GM19328 (cell line): ENCODE measurements at regions not wholly inside any gene's neighbourhood (a gene's known extent, or its start where the extent isn't known, plus 50 kb on each side); places are given as distances from the start of the nearest gene placed in this dataset.
"Not testable (repeated sequence)": the region's sequence is repeated elsewhere in the genome, so short reads cannot be mapped to it uniquely, and the experiment has no call there.

Experiments used
- ATAC-seq: cut with Tn5 transposase; IDR thresholded peaks from one replicate; pipeline ENCODE4 v1.9.1; 2021; ENCODE audit warnings: mild to moderate bottlenecking, moderate library complexity; ENCODE audit not compliant: unreplicated experiment

GRCh38 chr5:125225424-125225823 lies 479.0 kb upstream of the ZNF608 start:
- no peak for ATAC-seq

GRCh38 chr5:125226825-125227224 lies 480.4 kb upstream of the ZNF608 start:
- ATAC-seq: no peak

GRCh38 chr5:125227333-125228095 lies 481.1 kb upstream of the ZNF608 start:
- no peak for ATAC-seq

- ATAC-seq: no peak
Observed at GRCh38 chr5:125228363-125229070, 482.1 kb upstream of the ZNF608 start.

- no peak for ATAC-seq
Observed at GRCh38 chr5:125229556-125229955, 483.1 kb upstream of the ZNF608 start.

- ATAC-seq: no peak
Observed at GRCh38 chr5:125232779-125233230, 486.4 kb upstream of the ZNF608 start.

GRCh38 chr5:125233944-125234343 lies 487.5 kb upstream of the ZNF608 start:
- no peak for ATAC-seq

- ATAC-seq: no peak
Observed at GRCh38 chr5:125236007-125236406, 489.6 kb upstream of the ZNF608 start.

GRCh38 chr5:125236981-125237380 lies 490.5 kb upstream of the ZNF608 start:
- ATAC-seq: no peak

- ATAC-seq: no peak
Observed at GRCh38 chr5:125244531-125244930, 498.1 kb upstream of the ZNF608 start.

GRCh38 chr5:125245216-125245615 lies 498.8 kb upstream of the ZNF608 start:
- ATAC-seq: no peak

GRCh38 chr5:125249400-125249799 lies 503.0 kb upstream of the ZNF608 start:
- no peak for ATAC-seq

- no peak for ATAC-seq
Observed at GRCh38 chr5:125251703-125252102, 505.3 kb upstream of the ZNF608 start.

GRCh38 chr5:125253634-125254033 lies 507.2 kb upstream of the ZNF608 start:
- not testable (repeated sequence) for ATAC-seq

GRCh38 chr5:125254267-125254666 lies 507.8 kb upstream of the ZNF608 start:
- ATAC-seq: no peak

GRCh38 chr5:125256296-125256695 lies 509.9 kb upstream of the ZNF608 start:
- no peak for ATAC-seq

- ATAC-seq: no peak
Observed at GRCh38 chr5:125257057-125257972, 510.9 kb upstream of the ZNF608 start.

- ATAC-seq: no peak
Observed at GRCh38 chr5:125257997-125258396, 511.6 kb upstream of the ZNF608 start.

GRCh38 chr5:125258615-125259014 lies 512.2 kb upstream of the ZNF608 start:
- no peak for ATAC-seq

- no peak for ATAC-seq
Observed at GRCh38 chr5:125261505-125262250, 515.2 kb upstream of the ZNF608 start.

- no peak for ATAC-seq
Observed at GRCh38 chr5:125262782-125263181, 516.3 kb upstream of the ZNF608 start.
